Left colon (tissue), 2 donors: ENCODE measurements at regions not wholly inside any gene's neighbourhood (a gene's known extent, or its start where the extent isn't known, plus 50 kb on each side); places are given as distances from the start of the nearest gene placed in this dataset.

Experiments used
- ATAC-seq: fragments of 200-7000 bp; cut with Tn5 transposase; one replicate; pipeline ENCODE4 v1.9.1; 2020; ENCODE audit warnings: mild to moderate bottlenecking, moderate library complexity
- DNase-seq, 2 donors: peaks; one replicate each; pipeline ENCODE4 v3.0.0-alpha.2; 2020
- intact Hi-C, 2 donors: fragments of 100-400 bp; cut with DNase I in 1 of 2; cut with micrococcal nuclease in 1 of 2; formaldehyde crosslinking; loops; one replicate each; pipeline versions ENCODE4 v1.11.2 to v1.14.0; 2022; cut with DNase I, micrococcal nuclease
- donor health status: DM: no; HTN: no; CAD: no.
- donor health status: DM: yes; HTN: yes; CAD: no.

- ATAC-seq (no peak), DNase-seq (no peak)
- intact Hi-C loops = no loop called here
Measured at GRCh38 chr12:59181196-59181777, 261.0 kb upstream of the LRIG3 start.

GRCh38 chr12:59179231-59179630 is 258.9 kb upstream of the LRIG3 start:
- intact Hi-C loops = no loop called here
- DNase-seq (no peak), ATAC-seq (no peak)

GRCh38 chr12:59173695-59174094 is 253.4 kb upstream of the LRIG3 start:
- no peak for DNase-seq
- no peak for ATAC-seq
- intact Hi-C loops = no loop called here

GRCh38 chr12:59168647-59169046 is 248.3 kb upstream of the LRIG3 start:
- intact Hi-C loops = no loop called here

GRCh38 chr12:59166457-59166856 is 246.2 kb upstream of the LRIG3 start:
- peak; percentile 89 for ATAC-seq

More at GRCh38 chr12:59168647-59169046, 248.3 kb upstream of the LRIG3 start:
- ATAC-seq (no peak), DNase-seq (no peak)

GRCh38 chr12:59164991-59165718 is 244.9 kb upstream of the LRIG3 start:
- DNase-seq (no peak), ATAC-seq (no peak)
- intact Hi-C loops = no loop called here

More at GRCh38 chr12:59166457-59166856, 246.2 kb upstream of the LRIG3 start:
- DNase-seq = no peak
- intact Hi-C loops = no loop called here

GRCh38 chr12:59164226-59164625 is 243.9 kb upstream of the LRIG3 start:
- DNase-seq = no peak
- ATAC-seq = no peak
- intact Hi-C loops = no loop called here

- ATAC-seq (no peak), DNase-seq (no peak)
- intact Hi-C loops = loop anchor here in 1 of 2 donors (10.0 kb wide), 1 partner anchor 624 kb away; no protein-coding TSS in a partner anchor
Measured at GRCh38 chr12:59158681-59159080, 238.4 kb upstream of the LRIG3 start.

GRCh38 chr12:59158066-59158465 is 237.8 kb upstream of the LRIG3 start:
- DNase-seq (no peak), ATAC-seq (no peak)
- intact Hi-C loops = loop anchor here in 1 of 2 donors (10.0 kb wide), 1 partner anchor 623 kb away; no protein-coding TSS in a partner anchor

GRCh38 chr12:59155448-59155847 is 235.1 kb upstream of the LRIG3 start:
- no peak for DNase-seq
- intact Hi-C loops = loop anchor here in 1 of 2 donors (10.0 kb wide), 1 partner anchor 621 kb away; no protein-coding TSS in a partner anchor
- no peak for ATAC-seq

- intact Hi-C loops = loop anchor here in 1 of 2 donors (5.0 to 10.0 kb wide), 3 partner anchors 39 to 804 kb away; no protein-coding TSS in a partner anchor
- no peak for DNase-seq
- no peak for ATAC-seq
Measured at GRCh38 chr12:59151243-59151642, 230.9 kb upstream of the LRIG3 start.

GRCh38 chr12:59149995-59150642 is 229.8 kb upstream of the LRIG3 start:
- ATAC-seq (peak; percentile 99), DNase-seq (no peak)
- intact Hi-C loops = loop anchor here in 1 of 2 donors (5.0 to 10.0 kb wide), 3 partner anchors 38 to 803 kb away; no protein-coding TSS in a partner anchor

- DNase-seq (no peak), ATAC-seq (no peak)
- intact Hi-C loops = no loop called here
Measured at GRCh38 chr12:59147791-59148190, 227.5 kb upstream of the LRIG3 start.

- DNase-seq (no peak), ATAC-seq (no peak)
- intact Hi-C loops = no loop called here
Measured at GRCh38 chr12:59142183-59142790, 222.0 kb upstream of the LRIG3 start.

GRCh38 chr12:59134750-59135149 is 214.4 kb upstream of the LRIG3 start:
- DNase-seq (no peak), ATAC-seq (peak; percentile 60)
- intact Hi-C loops = no loop called here

- intact Hi-C loops = no loop called here
- no peak for DNase-seq
- no peak for ATAC-seq
Measured at GRCh38 chr12:59131462-59131861, 211.2 kb upstream of the LRIG3 start.

- DNase-seq = no peak
- ATAC-seq = no peak
- intact Hi-C loops = no loop called here
Measured at GRCh38 chr12:59122784-59123183, 202.5 kb upstream of the LRIG3 start.

- DNase-seq (no peak), ATAC-seq (no peak)
- intact Hi-C loops = no loop called here
Measured at GRCh38 chr12:59121451-59121850, 201.1 kb upstream of the LRIG3 start.

- no peak for DNase-seq
- no peak for ATAC-seq
Measured at GRCh38 chr12:59119676-59120075, 199.4 kb upstream of the LRIG3 start.

More at GRCh38 chr12:59119676-59120075, 199.4 kb upstream of the LRIG3 start:
- intact Hi-C loops = no loop called here
